NCI-H1930 (cell line): ENCODE measurements at regions not wholly inside any gene's neighbourhood (a gene's known extent, or its start where the extent isn't known, plus 50 kb on each side); places are given as distances from the start of the nearest gene placed in this dataset.

Experiments used
- DNase-seq, 2 experiments: peaks; one replicate each; lab custom pipeline; 2025; lab: John Stamatoyannopoulos, UW

GRCh38 chr6:44662461-44663121, 275.1 kb downstream of the CDC5L start:
- DNase-seq: no peak

- no peak for DNase-seq
Measured at GRCh38 chr6:44663860-44664634, 276.5 kb downstream of the CDC5L start.

GRCh38 chr6:44664716-44665115, 277.2 kb downstream of the CDC5L start:
- DNase-seq: no peak

DNA sequence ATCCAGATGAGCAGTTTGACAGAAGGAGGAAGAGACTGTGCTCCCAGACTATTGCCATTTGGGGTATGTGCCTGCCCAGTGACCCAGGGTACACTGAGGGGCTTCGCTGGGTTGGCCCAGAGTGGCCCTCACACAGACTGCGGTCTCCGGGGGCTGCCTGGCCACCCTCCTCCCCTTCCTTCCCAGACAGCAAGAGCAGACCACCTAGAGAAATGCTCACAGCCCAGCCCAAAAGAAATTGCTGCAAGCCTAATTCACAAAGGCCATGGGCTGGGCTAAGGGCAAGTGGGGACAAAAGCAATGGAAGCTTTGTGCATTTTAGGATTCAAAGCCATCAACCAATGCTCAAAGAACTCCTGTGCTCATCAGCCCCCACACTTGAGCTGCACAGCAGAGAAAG, 277.6 kb downstream of the CDC5L start:
- DNase-seq: no peak

DNA sequence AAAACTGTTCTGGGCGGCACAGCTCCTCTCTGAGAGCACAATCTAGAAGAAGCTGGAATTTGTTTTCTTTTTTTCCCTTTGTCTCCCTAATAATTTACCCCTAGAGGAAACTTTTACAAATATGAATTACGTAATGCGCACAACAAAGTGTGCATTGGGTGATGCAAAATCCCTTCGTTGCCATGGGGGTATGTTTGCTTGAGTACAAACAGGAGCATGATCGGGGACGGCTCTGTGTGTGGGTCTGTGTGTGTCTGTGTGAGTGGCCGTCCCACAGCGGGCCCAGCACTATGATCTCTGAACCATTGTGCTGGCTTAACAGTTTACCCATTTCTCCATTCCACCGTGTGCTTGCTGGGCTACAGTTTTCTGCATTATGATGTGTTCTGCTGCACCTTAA, 278.2 kb downstream of the CDC5L start:
- DNase-seq: no peak

DNA sequence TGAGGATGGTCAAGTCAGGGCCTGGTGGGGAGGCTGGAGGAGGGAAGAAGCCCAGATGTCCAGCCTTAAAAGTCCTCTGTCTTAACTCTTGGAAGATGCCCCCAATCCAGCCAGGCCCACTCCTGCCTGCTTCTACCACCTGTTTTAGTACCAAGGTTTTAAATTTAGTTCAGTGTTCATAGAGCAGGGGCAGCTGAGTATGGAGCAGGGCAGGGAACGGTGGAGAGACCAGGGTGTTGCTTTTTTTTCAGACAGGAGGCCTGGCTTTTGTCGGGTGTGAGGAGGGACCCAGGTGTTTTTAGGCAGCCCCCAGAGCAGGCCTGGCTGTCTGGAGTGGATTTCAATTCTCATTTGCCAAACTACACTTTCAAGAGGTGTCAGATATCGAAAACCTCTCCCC, 278.8 kb downstream of the CDC5L start:
- DNase-seq: no peak

DNA sequence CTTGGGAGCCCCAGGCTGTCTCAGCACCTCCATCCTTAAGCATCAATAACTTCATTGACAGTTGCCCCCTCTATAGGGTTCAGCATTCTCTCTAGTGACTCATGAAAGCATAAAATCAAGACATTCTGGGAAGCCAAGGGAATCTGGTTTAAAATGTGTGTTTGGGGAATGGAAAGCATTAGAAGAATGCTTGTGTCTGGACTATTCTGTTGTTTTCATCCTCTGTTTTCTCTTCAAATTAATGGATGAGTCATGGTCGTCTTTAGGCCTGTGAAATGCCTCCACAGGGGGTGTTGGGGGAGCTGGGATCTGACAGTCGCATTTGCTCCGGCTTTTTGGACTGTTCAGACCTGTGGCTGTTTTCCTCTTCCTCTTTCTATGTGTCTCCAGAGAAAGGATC, 279.7 kb downstream of the CDC5L start:
- no peak for DNase-seq

GRCh38 chr6:44667668-44668390, 280.3 kb downstream of the CDC5L start:
- DNase-seq: no peak

GRCh38 chr6:44668391-44668930, 281.0 kb downstream of the CDC5L start:
- DNase-seq: no peak

GRCh38 chr6:44668976-44669934, 281.7 kb downstream of the CDC5L start:
- DNase-seq: no peak

DNA sequence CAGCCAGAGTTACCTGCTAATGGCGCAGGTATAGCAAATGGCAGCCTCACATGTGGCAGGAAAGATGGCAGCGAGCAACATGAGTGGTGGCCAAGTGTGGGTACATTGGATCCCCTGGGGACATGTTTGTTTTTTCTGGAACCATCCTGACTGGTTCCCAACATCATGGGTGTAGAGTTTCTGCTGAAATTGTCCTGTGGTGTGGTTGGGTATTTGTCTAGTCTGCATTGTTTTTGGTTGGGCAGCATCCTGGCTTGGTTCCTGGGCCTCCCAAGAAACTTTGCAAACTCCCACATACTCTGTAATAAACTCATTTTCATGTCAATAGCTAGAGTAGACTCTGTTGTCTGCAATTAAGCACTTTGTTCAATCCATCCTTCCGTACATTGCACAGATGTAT, 282.6 kb downstream of the CDC5L start:
- DNase-seq: no peak

- no peak for DNase-seq
Measured at GRCh38 chr6:44671333-44671732, 283.8 kb downstream of the CDC5L start.

DNA sequence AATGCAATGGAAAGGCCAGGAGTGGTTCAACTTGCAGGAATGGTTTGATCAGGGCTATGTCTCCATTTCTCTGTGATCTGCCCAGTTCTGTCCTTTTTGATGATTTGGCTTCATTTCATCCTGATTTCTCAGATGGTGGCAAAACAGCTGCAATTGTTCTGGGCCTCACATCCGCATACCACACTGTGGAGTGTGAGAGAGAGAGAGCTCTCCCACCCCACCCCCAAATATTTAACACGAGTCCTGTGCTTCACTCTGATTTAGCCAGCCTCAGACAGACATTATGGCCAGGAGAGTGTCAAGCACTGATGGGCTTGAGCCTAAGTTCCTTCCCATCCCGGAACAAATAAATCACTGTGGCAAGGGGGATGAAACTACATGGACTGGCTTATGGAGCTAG, 284.6 kb downstream of the CDC5L start:
- DNase-seq: no peak

GRCh38 chr6:44672841-44673240, 285.3 kb downstream of the CDC5L start:
- no peak for DNase-seq

DNA sequence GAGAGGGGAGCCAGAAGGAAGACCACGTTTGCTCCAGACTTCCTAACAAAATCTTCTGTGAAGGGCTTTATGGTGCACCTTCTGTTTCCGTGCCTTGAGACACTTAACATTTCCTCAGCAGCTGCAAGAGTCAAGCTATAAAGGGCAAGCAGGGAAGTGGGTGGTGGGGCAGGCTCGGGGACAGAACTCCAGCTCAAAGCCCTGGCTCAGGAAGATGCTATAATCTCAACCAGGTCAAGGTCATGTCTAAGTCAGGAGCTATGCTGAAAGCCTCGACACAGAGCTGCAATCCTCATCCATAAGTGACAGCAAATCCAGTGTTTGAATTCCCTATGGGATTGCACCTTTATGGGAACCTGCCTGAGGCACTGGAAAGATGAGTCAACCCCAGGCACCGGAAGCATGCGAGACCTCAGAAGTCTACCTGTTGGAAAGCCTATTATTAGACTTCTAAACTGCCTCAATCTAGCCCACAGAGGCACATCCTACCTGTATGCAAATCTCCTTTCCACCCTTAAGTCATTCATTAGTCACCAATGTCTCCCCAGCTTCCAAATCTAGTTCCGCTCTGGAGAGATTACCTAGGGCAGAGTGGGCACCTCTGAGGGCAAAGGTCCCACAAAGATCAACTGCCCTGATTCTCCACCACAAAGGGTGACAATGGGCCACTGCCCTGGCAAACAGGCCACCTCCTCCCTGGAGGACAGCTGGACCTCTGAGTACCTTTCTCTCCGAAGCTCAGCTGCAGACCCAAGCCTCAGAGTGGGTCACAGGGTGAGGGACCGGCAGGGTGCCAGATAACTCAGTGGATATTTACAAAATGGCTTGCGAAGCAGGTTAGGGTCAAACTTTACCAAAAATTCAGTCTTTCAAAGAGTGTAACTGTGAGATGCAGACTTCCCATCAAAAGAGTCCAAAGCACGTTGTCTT, 287.0 kb downstream of the CDC5L start:
- no peak for DNase-seq

DNA sequence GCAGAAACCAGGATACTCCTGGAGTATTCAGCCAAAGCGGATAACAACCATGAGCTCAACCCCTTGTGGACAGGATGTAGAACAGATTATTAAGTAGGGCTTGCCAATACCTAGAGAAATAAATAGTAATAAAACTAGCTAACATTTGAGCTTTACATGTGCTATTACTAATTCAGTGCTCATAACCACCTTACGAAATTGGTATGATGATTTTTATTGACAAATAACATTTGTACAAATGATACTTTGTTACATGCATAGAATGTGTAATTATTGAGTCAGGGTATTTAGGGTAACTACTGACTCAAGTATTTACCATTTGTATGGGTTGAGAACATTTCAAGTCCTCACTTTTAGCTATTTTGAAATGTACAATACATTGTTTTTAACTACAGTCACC, 287.9 kb downstream of the CDC5L start:
- no peak for DNase-seq

GRCh38 chr6:44676246-44676790, 288.8 kb downstream of the CDC5L start:
- DNase-seq: no peak

DNA sequence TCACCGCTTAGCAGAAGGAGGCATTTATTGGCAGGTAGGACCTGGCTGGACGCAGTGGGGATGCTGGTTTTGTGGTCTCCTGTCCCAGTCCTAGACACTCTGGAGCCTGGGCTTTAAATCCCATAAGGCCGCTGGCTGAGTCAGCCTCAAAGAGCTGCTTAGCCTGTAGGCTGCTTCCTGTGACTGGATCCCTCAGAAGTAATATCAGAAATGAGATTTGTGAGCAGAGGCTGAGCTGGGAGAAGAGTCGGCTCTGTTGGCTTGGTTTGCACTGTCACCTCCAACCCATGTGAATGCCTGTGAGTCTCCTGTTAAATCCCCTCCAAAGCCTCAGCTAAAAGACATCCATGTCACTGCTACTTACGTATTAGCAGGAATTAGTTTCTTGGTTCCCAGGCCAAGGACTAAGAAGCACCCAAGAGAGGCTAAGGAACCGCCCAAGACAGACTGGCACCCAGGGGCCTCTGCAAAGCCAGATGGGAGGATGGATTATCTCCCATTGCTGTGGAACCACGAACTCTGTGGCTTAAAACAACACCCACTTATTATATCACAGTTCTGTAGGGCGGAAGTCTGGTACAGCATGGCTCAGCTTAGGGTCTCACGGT, 289.4 kb downstream of the CDC5L start:
- no peak for DNase-seq

DNA sequence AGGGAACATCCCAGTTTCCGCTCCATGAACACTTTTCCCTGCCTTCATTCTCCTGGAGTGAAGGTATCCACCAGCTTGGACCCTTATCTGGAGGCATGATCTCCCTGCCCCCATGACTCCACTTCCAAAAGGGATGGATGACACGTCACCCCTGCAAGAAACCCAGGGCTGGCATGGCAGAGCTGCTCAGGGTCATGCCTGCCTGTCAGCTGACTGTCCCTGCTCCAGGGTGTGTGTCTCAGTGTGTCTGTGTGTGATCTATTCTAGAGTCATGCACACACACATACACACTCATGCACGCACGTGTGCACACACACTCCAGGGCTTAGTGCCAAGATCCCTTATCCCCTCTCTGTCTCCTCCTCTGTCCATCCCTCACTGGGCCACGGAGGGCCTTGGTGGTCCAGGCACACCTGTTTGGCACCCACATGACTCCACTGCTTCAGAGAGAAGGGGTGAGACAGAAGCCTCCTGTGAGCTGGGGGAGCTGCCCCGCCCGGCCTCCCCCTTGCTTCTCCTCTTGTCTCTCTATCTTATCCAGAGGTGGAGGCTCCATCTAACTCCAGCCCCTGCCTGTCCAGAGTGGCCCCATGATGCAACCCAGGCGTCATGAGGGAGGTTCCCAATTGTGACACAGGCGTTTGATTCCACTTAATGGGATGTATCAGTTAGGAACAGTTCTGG, 290.9 kb downstream of the CDC5L start:
- DNase-seq: no peak
